NCI-H2196 (cell line): ENCODE measurements at regions not wholly inside any gene's neighbourhood (a gene's known extent, or its start where the extent isn't known, plus 50 kb on each side); places are given as distances from the start of the nearest gene placed in this dataset.
A peak's percentile ranks its signal among the peaks of the same experiment; 100 is the strongest.

ENCODE experiments used
- DNase-seq: peaks from one replicate; lab custom pipeline; 2025; ENCODE audit not compliant: unreplicated experiment; lab: John Stamatoyannopoulos, UW

- DNase-seq, result no peak
Observed at GRCh38 chrX:45894864-45895645, 650.2 kb downstream of the ZNF674 start.

- DNase-seq, result no peak
Observed at GRCh38 chrX:45889471-45889870, 655.8 kb downstream of the ZNF674 start.

GRCh38 chrX:45888518-45888917 is 656.7 kb downstream of the ZNF674 start:
- DNase-seq, result no peak

- no peak for DNase-seq
Observed at GRCh38 chrX:45885931-45886330, 659.3 kb downstream of the ZNF674 start.

- no peak for DNase-seq
Observed at GRCh38 chrX:45879512-45879911, 665.7 kb downstream of the ZNF674 start.

- DNase-seq, result no peak
Observed at GRCh38 chrX:45876206-45876605, 669.0 kb downstream of the ZNF674 start.

- no peak for DNase-seq
Observed at GRCh38 chrX:45873781-45874180, 671.4 kb downstream of the ZNF674 start.

- DNase-seq, result no peak
Observed at GRCh38 chrX:45872480-45872879, 671.8 kb upstream of the DIPK2B start.

GRCh38 chrX:45868425-45868824 is 667.7 kb upstream of the DIPK2B start:
- no peak for DNase-seq

- DNase-seq, result no peak
Observed at GRCh38 chrX:45862801-45863200, 662.1 kb upstream of the DIPK2B start.

- no peak for DNase-seq
Observed at GRCh38 chrX:45860450-45860849, 659.8 kb upstream of the DIPK2B start.

- DNase-seq, result no peak
Observed at GRCh38 chrX:45859407-45859806, 658.7 kb upstream of the DIPK2B start.

GRCh38 chrX:45852884-45853283 is 652.2 kb upstream of the DIPK2B start:
- no peak for DNase-seq

- DNase-seq, result no peak
Observed at GRCh38 chrX:45851434-45851991, 650.8 kb upstream of the DIPK2B start.

GRCh38 chrX:45850775-45851433 is 650.2 kb upstream of the DIPK2B start:
- DNase-seq, result no peak

- no peak for DNase-seq
Observed at GRCh38 chrX:45850197-45850774, 649.6 kb upstream of the DIPK2B start.

GRCh38 chrX:45849261-45849862 is 648.7 kb upstream of the DIPK2B start:
- DNase-seq, result peak; percentile 39

GRCh38 chrX:45847961-45848360 is 647.3 kb upstream of the DIPK2B start:
- DNase-seq, result no peak

GRCh38 chrX:45846328-45846727 is 645.7 kb upstream of the DIPK2B start:
- no peak for DNase-seq

- no peak for DNase-seq
Observed at GRCh38 chrX:45845142-45845541, 644.5 kb upstream of the DIPK2B start.

GRCh38 chrX:45843518-45843917 is 642.8 kb upstream of the DIPK2B start:
- DNase-seq, result peak; percentile 1

GRCh38 chrX:45842926-45843315 is 642.2 kb upstream of the DIPK2B start:
- no peak for DNase-seq
